ENCODE measurements at regions not wholly inside any gene's neighbourhood (a gene's known extent, or its start where the extent isn't known, plus 50 kb on each side); places are given as distances from the start of the nearest gene placed in this dataset.
"Not testable (repeated sequence)": the region's sequence is repeated elsewhere in the genome, so short reads cannot be mapped to it uniquely, and the experiment has no call there.

DNA sequence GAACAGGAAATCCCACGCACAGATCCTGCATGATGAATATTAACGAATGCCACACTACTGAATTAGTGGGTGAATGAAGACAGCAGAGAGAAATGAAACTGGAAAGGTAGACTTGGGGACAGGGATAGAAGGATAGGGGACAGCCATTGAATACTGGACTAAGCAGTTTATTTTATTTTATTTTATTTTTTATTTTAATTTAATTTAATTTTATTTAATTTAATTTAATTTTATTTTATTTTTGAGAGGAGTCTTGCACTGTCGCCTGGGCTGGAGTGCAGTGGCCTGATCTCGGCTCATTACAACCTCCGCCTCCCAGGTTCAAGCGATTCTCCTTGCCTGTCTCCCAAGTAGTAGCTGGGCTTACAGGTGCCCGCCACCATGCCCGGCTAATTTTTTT, 385.2 kb downstream of the GPAT3 start:
- Histone ChIP-seq H3K4me1 (ENCODE audit: control insufficient read depth in 2 of 2, insufficient read depth in 2 of 2, low read length in 2 of 2) (no peaks in the 10 kb centered on the region), H3K36me3 (ENCODE audit: control insufficient read depth in 2 of 2, insufficient read depth in 2 of 2, low read length in 2 of 2) (no peaks in the 10 kb centered on the region), H3K4me3 (ENCODE audit: low read length in 2 of 2) (no peak overlapping the region), H3K9ac (ENCODE audit: low read depth in 1 of 2, low read length in 2 of 2) (no peak overlapping the region), H3K9me3 (ENCODE audit: control insufficient read depth in 2 of 2, low read length in 2 of 2) (no peaks in the 10 kb centered on the region), H3K27ac (ENCODE audit: low read depth in 2 of 2, low read length in 2 of 2) (no peak overlapping the region), H3K27me3 (ENCODE audit: control insufficient read depth in 2 of 2, insufficient read depth in 2 of 2, low read length in 2 of 2) (no peaks in the 10 kb centered on the region)

- Histone ChIP-seq H3K9me3 (ENCODE audit: control insufficient read depth in 2 of 2, low read length in 2 of 2) (no peaks in the 10 kb centered on the region), H3K27me3 (ENCODE audit: control insufficient read depth in 2 of 2, insufficient read depth in 2 of 2, low read length in 2 of 2) (no peaks in the 10 kb centered on the region), H3K27ac (ENCODE audit: low read depth in 2 of 2, low read length in 2 of 2) (no peak overlapping the region), H3K9ac (ENCODE audit: low read depth in 1 of 2, low read length in 2 of 2) (no peak overlapping the region), H3K4me3 (ENCODE audit: low read length in 2 of 2) (no peak overlapping the region), H3K36me3 (ENCODE audit: control insufficient read depth in 2 of 2, insufficient read depth in 2 of 2, low read length in 2 of 2) (no peaks in the 10 kb centered on the region), H3K4me1 (ENCODE audit: control insufficient read depth in 2 of 2, insufficient read depth in 2 of 2, low read length in 2 of 2) (no peaks in the 10 kb centered on the region)
Measured at GRCh38 chr4:83920375-83920774, 384.5 kb downstream of the GPAT3 start.

DNA sequence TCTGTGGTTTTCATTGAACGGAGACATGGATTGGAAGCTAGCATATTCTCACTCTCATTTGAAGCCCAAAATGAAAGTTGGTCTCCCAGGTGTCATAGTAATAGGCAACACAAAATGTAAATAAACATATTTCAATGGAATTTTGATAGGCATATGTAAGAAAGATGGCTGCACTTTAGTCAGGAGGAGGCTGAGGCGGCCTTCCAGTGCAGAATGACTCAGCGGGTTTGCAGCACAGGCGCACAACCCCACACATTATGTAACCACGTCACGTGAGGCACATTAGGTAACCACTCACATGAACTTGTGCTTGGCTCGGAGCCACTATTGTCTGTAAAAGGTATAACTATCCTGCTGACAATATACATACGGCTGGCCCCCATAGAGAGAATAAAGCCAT, 381.7 kb downstream of the GPAT3 start:
- Histone ChIP-seq H3K27me3 (ENCODE audit: control insufficient read depth in 2 of 2, insufficient read depth in 2 of 2, low read length in 2 of 2) (no peaks in the 10 kb centered on the region), H3K9ac (ENCODE audit: low read depth in 1 of 2, low read length in 2 of 2) (no peak overlapping the region), H3K4me1 (ENCODE audit: control insufficient read depth in 2 of 2, insufficient read depth in 2 of 2, low read length in 2 of 2) (no peaks in the 10 kb centered on the region), H3K27ac (ENCODE audit: low read depth in 2 of 2, low read length in 2 of 2) (no peak overlapping the region), H3K36me3 (ENCODE audit: control insufficient read depth in 2 of 2, insufficient read depth in 2 of 2, low read length in 2 of 2) (no peaks in the 10 kb centered on the region), H3K4me3 (ENCODE audit: low read length in 2 of 2) (no peak overlapping the region), H3K9me3 (ENCODE audit: control insufficient read depth in 2 of 2, low read length in 2 of 2) (no peaks in the 10 kb centered on the region)

GRCh38 chr4:83910693-83911092, 374.8 kb downstream of the GPAT3 start:
- H3K4me1 ChIP-seq (ENCODE audit: control insufficient read depth in 2 of 2, insufficient read depth in 2 of 2, low read length in 2 of 2), result no peaks in the 10 kb centered on the region
- H3K27ac ChIP-seq (ENCODE audit: low read depth in 2 of 2, low read length in 2 of 2), result no peak overlapping the region
- H3K4me3 ChIP-seq (ENCODE audit: low read length in 2 of 2), result no peak overlapping the region
- no peaks in the 10 kb centered on the region for H3K36me3 ChIP-seq (ENCODE audit: control insufficient read depth in 2 of 2, insufficient read depth in 2 of 2, low read length in 2 of 2)
- H3K9ac ChIP-seq (ENCODE audit: low read depth in 1 of 2, low read length in 2 of 2), result no peak overlapping the region
- no peaks in the 10 kb centered on the region for H3K9me3 ChIP-seq (ENCODE audit: control insufficient read depth in 2 of 2, low read length in 2 of 2)
- no peaks in the 10 kb centered on the region for H3K27me3 ChIP-seq (ENCODE audit: control insufficient read depth in 2 of 2, insufficient read depth in 2 of 2, low read length in 2 of 2)

DNA sequence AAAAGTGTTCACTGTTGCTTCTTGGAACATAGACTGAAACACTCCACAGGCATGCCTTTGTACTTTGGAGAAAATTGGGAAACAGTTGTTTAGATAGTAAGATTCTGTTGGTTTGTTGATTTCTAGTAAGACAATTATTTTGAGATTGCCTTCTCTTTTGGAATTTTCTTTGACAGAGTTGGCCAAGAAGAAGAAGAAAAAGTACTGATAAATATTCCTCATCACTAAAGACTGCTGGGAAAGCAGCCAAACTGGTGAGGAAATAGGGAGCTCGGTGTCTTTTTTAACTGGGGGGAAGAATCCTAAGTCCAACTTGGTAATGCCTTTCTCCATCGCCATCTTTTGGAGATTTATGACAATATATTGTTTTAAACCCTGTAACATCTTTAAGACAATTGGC, 370.7 kb downstream of the GPAT3 start:
- H3K9ac ChIP-seq (ENCODE audit: low read depth in 1 of 2, low read length in 2 of 2), result no peak overlapping the region
- H3K36me3 ChIP-seq (ENCODE audit: control insufficient read depth in 2 of 2, insufficient read depth in 2 of 2, low read length in 2 of 2), result no peaks in the 10 kb centered on the region
- no peaks in the 10 kb centered on the region for H3K27me3 ChIP-seq (ENCODE audit: control insufficient read depth in 2 of 2, insufficient read depth in 2 of 2, low read length in 2 of 2)
- H3K27ac ChIP-seq (ENCODE audit: low read depth in 2 of 2, low read length in 2 of 2), result no peak overlapping the region
- H3K9me3 ChIP-seq (ENCODE audit: control insufficient read depth in 2 of 2, low read length in 2 of 2), result no peaks in the 10 kb centered on the region
- H3K4me3 ChIP-seq (ENCODE audit: low read length in 2 of 2), result no peak overlapping the region
- H3K4me1 ChIP-seq (ENCODE audit: control insufficient read depth in 2 of 2, insufficient read depth in 2 of 2, low read length in 2 of 2), result no peaks in the 10 kb centered on the region

DNA sequence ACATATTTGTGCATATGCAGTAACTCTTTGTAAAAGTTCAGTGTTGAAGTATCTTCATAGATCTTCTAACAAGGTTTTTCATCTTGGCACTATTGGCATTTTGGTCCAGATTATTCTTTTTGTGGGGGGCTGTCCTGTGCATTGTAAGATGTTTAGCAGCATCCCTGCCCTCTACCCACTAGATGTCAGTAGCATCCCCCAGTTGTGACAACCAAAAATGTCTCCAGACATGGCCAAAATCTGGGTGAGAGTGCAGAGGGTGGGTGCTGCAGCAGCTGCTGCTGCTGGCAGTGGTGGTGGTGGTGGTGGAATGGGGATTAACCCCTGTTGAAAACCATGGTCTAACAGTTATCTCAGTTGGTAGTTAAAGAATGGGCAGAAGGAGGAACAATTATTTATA, 370.0 kb downstream of the GPAT3 start:
- H3K4me3 ChIP-seq (ENCODE audit: low read length in 2 of 2), result no peak overlapping the region
- H3K9ac ChIP-seq (ENCODE audit: low read depth in 1 of 2, low read length in 2 of 2), result no peak overlapping the region
- H3K9me3 ChIP-seq (ENCODE audit: control insufficient read depth in 2 of 2, low read length in 2 of 2), result no peaks in the 10 kb centered on the region
- H3K4me1 ChIP-seq (ENCODE audit: control insufficient read depth in 2 of 2, insufficient read depth in 2 of 2, low read length in 2 of 2), result no peaks in the 10 kb centered on the region
- H3K27me3 ChIP-seq (ENCODE audit: control insufficient read depth in 2 of 2, insufficient read depth in 2 of 2, low read length in 2 of 2), result no peaks in the 10 kb centered on the region
- no peak overlapping the region for H3K27ac ChIP-seq (ENCODE audit: low read depth in 2 of 2, low read length in 2 of 2)
- H3K36me3 ChIP-seq (ENCODE audit: control insufficient read depth in 2 of 2, insufficient read depth in 2 of 2, low read length in 2 of 2), result no peaks in the 10 kb centered on the region

GRCh38 chr4:83903740-83904139, 367.8 kb downstream of the GPAT3 start:
- H3K27ac ChIP-seq (ENCODE audit: low read depth in 2 of 2, low read length in 2 of 2); H3K27me3 ChIP-seq (ENCODE audit: control insufficient read depth in 2 of 2, insufficient read depth in 2 of 2, low read length in 2 of 2); H3K9ac ChIP-seq (ENCODE audit: low read depth in 1 of 2, low read length in 2 of 2); H3K4me3 ChIP-seq (ENCODE audit: low read length in 2 of 2); H3K9me3 ChIP-seq (ENCODE audit: control insufficient read depth in 2 of 2, low read length in 2 of 2); H3K36me3 ChIP-seq (ENCODE audit: control insufficient read depth in 2 of 2, insufficient read depth in 2 of 2, low read length in 2 of 2); H3K4me1 ChIP-seq (ENCODE audit: control insufficient read depth in 2 of 2, insufficient read depth in 2 of 2, low read length in 2 of 2): not testable (repeated sequence)

- Histone ChIP-seq H3K4me1 (ENCODE audit: control insufficient read depth in 2 of 2, insufficient read depth in 2 of 2, low read length in 2 of 2) (no peaks in the 10 kb centered on the region), H3K4me3 (ENCODE audit: low read length in 2 of 2) (no peak overlapping the region), H3K27ac (ENCODE audit: low read depth in 2 of 2, low read length in 2 of 2) (no peak overlapping the region), H3K36me3 (ENCODE audit: control insufficient read depth in 2 of 2, insufficient read depth in 2 of 2, low read length in 2 of 2) (no peaks in the 10 kb centered on the region), H3K9me3 (ENCODE audit: control insufficient read depth in 2 of 2, low read length in 2 of 2) (no peaks in the 10 kb centered on the region), H3K9ac (ENCODE audit: low read depth in 1 of 2, low read length in 2 of 2) (no peak overlapping the region), H3K27me3 (ENCODE audit: control insufficient read depth in 2 of 2, insufficient read depth in 2 of 2, low read length in 2 of 2) (no peaks in the 10 kb centered on the region)
Measured at GRCh38 chr4:83894831-83895230, 358.9 kb downstream of the GPAT3 start.

- Histone ChIP-seq H3K4me1 (ENCODE audit: control insufficient read depth in 2 of 2, insufficient read depth in 2 of 2, low read length in 2 of 2) (no peaks in the 10 kb centered on the region), H3K9me3 (ENCODE audit: control insufficient read depth in 2 of 2, low read length in 2 of 2) (no peaks in the 10 kb centered on the region), H3K4me3 (ENCODE audit: low read length in 2 of 2) (no peak overlapping the region), H3K9ac (ENCODE audit: low read depth in 1 of 2, low read length in 2 of 2) (no peak overlapping the region), H3K27ac (ENCODE audit: low read depth in 2 of 2, low read length in 2 of 2) (no peak overlapping the region), H3K27me3 (ENCODE audit: control insufficient read depth in 2 of 2, insufficient read depth in 2 of 2, low read length in 2 of 2) (no peaks in the 10 kb centered on the region), H3K36me3 (ENCODE audit: control insufficient read depth in 2 of 2, insufficient read depth in 2 of 2, low read length in 2 of 2) (no peaks in the 10 kb centered on the region)
Measured at GRCh38 chr4:83890816-83891215, 354.9 kb downstream of the GPAT3 start.

GRCh38 chr4:83890231-83890630, 354.3 kb downstream of the GPAT3 start:
- Histone ChIP-seq H3K4me1 (ENCODE audit: control insufficient read depth in 2 of 2, insufficient read depth in 2 of 2, low read length in 2 of 2) (no peaks in the 10 kb centered on the region), H3K27me3 (ENCODE audit: control insufficient read depth in 2 of 2, insufficient read depth in 2 of 2, low read length in 2 of 2) (no peaks in the 10 kb centered on the region), H3K4me3 (ENCODE audit: low read length in 2 of 2) (no peak overlapping the region), H3K36me3 (ENCODE audit: control insufficient read depth in 2 of 2, insufficient read depth in 2 of 2, low read length in 2 of 2) (no peaks in the 10 kb centered on the region), H3K9me3 (ENCODE audit: control insufficient read depth in 2 of 2, low read length in 2 of 2) (no peaks in the 10 kb centered on the region), H3K27ac (ENCODE audit: low read depth in 2 of 2, low read length in 2 of 2) (no peak overlapping the region), H3K9ac (ENCODE audit: low read depth in 1 of 2, low read length in 2 of 2) (no peak overlapping the region)

- H3K4me1 ChIP-seq (ENCODE audit: control insufficient read depth in 2 of 2, insufficient read depth in 2 of 2, low read length in 2 of 2), result no peaks in the 10 kb centered on the region
- H3K9me3 ChIP-seq (ENCODE audit: control insufficient read depth in 2 of 2, low read length in 2 of 2), result no peaks in the 10 kb centered on the region
- H3K27ac ChIP-seq (ENCODE audit: low read depth in 2 of 2, low read length in 2 of 2), result no peak overlapping the region
- H3K9ac ChIP-seq (ENCODE audit: low read depth in 1 of 2, low read length in 2 of 2), result no peak overlapping the region
- no peak overlapping the region for H3K4me3 ChIP-seq (ENCODE audit: low read length in 2 of 2)
- no peaks in the 10 kb centered on the region for H3K27me3 ChIP-seq (ENCODE audit: control insufficient read depth in 2 of 2, insufficient read depth in 2 of 2, low read length in 2 of 2)
- no peaks in the 10 kb centered on the region for H3K36me3 ChIP-seq (ENCODE audit: control insufficient read depth in 2 of 2, insufficient read depth in 2 of 2, low read length in 2 of 2)
Measured at GRCh38 chr4:83889802-83890201, 353.9 kb downstream of the GPAT3 start.

Data from mucosa of rectum (tissue), 2 donors.